ENCODE measurements at regions not wholly inside any gene's neighbourhood (a gene's known extent, or its start where the extent isn't known, plus 50 kb on each side); places are given as distances from the start of the nearest gene placed in this dataset.

DNA sequence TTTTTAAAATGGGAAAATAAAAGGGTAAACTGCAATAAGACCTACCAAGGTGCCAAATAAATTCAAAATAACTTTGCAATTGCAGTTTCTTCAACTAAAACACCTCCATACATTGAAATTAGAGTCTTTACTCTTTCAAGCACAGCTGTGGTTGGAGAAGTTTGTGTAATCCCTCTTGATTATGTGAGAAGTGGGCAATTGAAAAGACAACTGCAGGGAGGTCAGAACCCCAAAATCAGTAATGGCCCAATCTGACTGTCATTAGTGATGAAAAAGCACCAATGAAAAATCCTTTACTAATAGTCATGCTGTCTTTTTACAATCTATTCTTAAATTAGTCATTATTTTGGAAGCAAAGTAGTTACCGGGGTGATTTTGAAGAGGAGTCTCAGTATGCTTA, 116.7 kb upstream of the RGMB start (continued):
- no peak for TF ChIP-seq RXRA (IDR thresholded peaks at IDR 0.05; ENCODE audit: insufficient read depth, low read depth, low read length)
- no peak for TF ChIP-seq SP1 (IDR thresholded peaks at IDR 0.05; ENCODE audit: low read depth, low read length)

All from H1 (cell line).